GM12878 (cell line): ENCODE measurements at regions not wholly inside any gene's neighbourhood (a gene's known extent, or its start where the extent isn't known, plus 50 kb on each side); places are given as distances from the start of the nearest gene placed in this dataset.

ENCODE experiments used
- ATAC-seq: fragments of 200-7000 bp; cut with Tn5 transposase; 3 replicates; pipeline ENCODE4 v1.9.1; 2020; ENCODE audit warnings: mild to moderate bottlenecking, moderate library complexity
- BruUV-seq: library from RNA; stranded (reverse); fragments of 400-500 nt; replicated peaks from 2 replicates; lab custom pipeline; 2021; lab: Mats Ljungman, UMichigan
- CTCF ChIA-PET: fragments of 300-600 bp; sonication (Branson Sonifier 250); formaldehyde crosslinking; extraction: SDS; loops from one replicate; lab custom pipeline; 2021; ENCODE audit warnings: inconsistent platforms; lab: Yijun Ruan, JAX
- POLR2A ChIA-PET: fragments of 350-600 bp; formaldehyde crosslinking; extraction: SDS; loops from one replicate; lab custom pipeline; 2021; ENCODE audit warnings: inconsistent platforms; lab: Charles Lee
- RAD21 ChIA-PET: fragments of 300-600 bp; sonication (Branson Sonifier 250); formaldehyde crosslinking; loops from one replicate; lab custom pipeline; 2023; ENCODE audit warnings: antibody characterized with exemption; ENCODE audit not compliant: unreplicated experiment; lab: Charles Lee
- SMC1A ChIA-PET: fragments of 300-600 bp; sonication (Branson Sonifier 250); formaldehyde crosslinking; loops from one replicate; lab custom pipeline; 2023; ENCODE audit not compliant: unreplicated experiment, uncharacterized antibody; lab: Charles Lee
- DNase-seq: peaks from one replicate; pipeline ENCODE4 v3.0.0-alpha.2; 2011; ENCODE audit warnings: low read depth, low spot score
- FAIRE-seq: peaks from 3 replicates; lab custom pipeline; 2011; peaks lifted over from hg19 to GRCh38; lab: Jason Lieb, UNC
- H2AFZ ChIP-seq: 2 replicates; pipeline ENCODE4 v1.6.0; 2011; ENCODE audit warnings: low read depth, low read length, control low read depth; ENCODE audit not compliant: control insufficient read depth
- H3K27ac ChIP-seq: 2 replicates; pipeline ENCODE4 v1.5.1; 2011; ENCODE audit warnings: control low read depth; ENCODE audit not compliant: control insufficient read depth, insufficient read depth
- H3K27me3 ChIP-seq, 2 experiments: replicated peaks in 1 of 2; 2 replicates each; pipeline versions ENCODE4 v1.6.0 to v1.6.1; 2011; ENCODE audit warnings: low read length in 1 of 2; ENCODE audit not compliant: control insufficient read depth in 2 of 2, insufficient read depth in 2 of 2
- H3K36me3 ChIP-seq, 2 experiments: 2 replicates each; pipeline ENCODE4 v1.5.1; 2011; ENCODE audit warnings: low read length in 1 of 2; ENCODE audit not compliant: control insufficient read depth in 2 of 2, insufficient read depth in 2 of 2
- H3K4me1 ChIP-seq: 2 replicates; pipeline ENCODE4 v1.6.1; 2011; ENCODE audit warnings: mild to moderate bottlenecking, low read length, moderate library complexity, mixed read lengths; ENCODE audit not compliant: control insufficient read depth, insufficient read depth
- H3K4me2 ChIP-seq: 2 replicates; pipeline ENCODE4 v1.6.0; 2011; ENCODE audit warnings: control low read depth; ENCODE audit not compliant: control insufficient read depth, insufficient read depth
- H3K4me3 ChIP-seq: fragments of 200-600 bp; sonication (generic); 2 replicates; pipeline ENCODE4 v1.5.1; 2016
- H3K79me2 ChIP-seq: 2 replicates; pipeline ENCODE4 v1.6.0; 2011; ENCODE audit warnings: low read length; ENCODE audit not compliant: control insufficient read depth, insufficient read depth
- H3K9ac ChIP-seq: 2 replicates; pipeline ENCODE4 v1.8.0; 2011; ENCODE audit warnings: low read length, control low read depth, mixed read lengths; ENCODE audit not compliant: control insufficient read depth, insufficient read depth
- H3K9me3 ChIP-seq: replicated peaks from 3 replicates; pipeline ENCODE4 v1.5.1; 2011; ENCODE audit warnings: mild to moderate bottlenecking, low read length; ENCODE audit not compliant: control insufficient read depth, insufficient read depth
- H4K20me1 ChIP-seq: 2 replicates; pipeline ENCODE4 v1.6.0; 2011; ENCODE audit not compliant: control insufficient read depth, insufficient read depth
- ATF7 ChIP-seq: fragments of 450-650 bp; IDR thresholded peaks from 2 replicates; pipeline ENCODE4 v1.6.1; 2016; ENCODE audit warnings: low read depth, mild to moderate bottlenecking
- DPF2 ChIP-seq: fragments of 450-650 bp; IDR thresholded peaks from 2 replicates; pipeline ENCODE4 v1.6.1; 2017; ENCODE audit warnings: mild to moderate bottlenecking
- ETV6 ChIP-seq, 2 experiments: fragments of 450-650 bp in 1 of 2; IDR thresholded peaks in 1 of 2; conservative IDR thresholded peaks in 1 of 2; 2 replicates each; pipeline ENCODE4 v1.6.1; 2014; ENCODE audit warnings: antibody characterized with exemption in 1 of 2, borderline replicate concordance in 1 of 2, low read depth in 1 of 2, mild to moderate bottlenecking in 1 of 2, moderate library complexity in 1 of 2
- HDAC2 ChIP-seq: fragments of 200-600 bp; sonication (generic); IDR thresholded peaks from 2 replicates; pipeline ENCODE4 v1.6.1; 2017
- IKZF1 ChIP-seq: fragments of 450-650 bp; conservative IDR thresholded peaks from 2 replicates; pipeline ENCODE4 v1.6.1; 2017; ENCODE audit warnings: antibody characterized with exemption, mild to moderate bottlenecking
- MXI1 ChIP-seq: fragments of 150-350 bp; IDR thresholded peaks from 2 replicates; pipeline ENCODE4 v1.6.1; 2011; ENCODE audit warnings: low read depth, mild to moderate bottlenecking, inconsistent platforms, low read length, improper control_type of control experiment
- NR2C1 ChIP-seq: fragments of 450-650 bp; IDR thresholded peaks from 2 replicates; pipeline ENCODE4 v1.6.1; 2017; ENCODE audit warnings: antibody characterized with exemption, mild to moderate bottlenecking, moderate library complexity
- SMAD1 ChIP-seq: fragments of 450-650 bp; IDR thresholded peaks from 2 replicates; pipeline ENCODE4 v1.6.1; 2018; ENCODE audit warnings: mild to moderate bottlenecking, low read depth; ENCODE audit not compliant: partially characterized antibody
- SP1 ChIP-seq: IDR thresholded peaks from one replicate; pipeline ENCODE4 v1.6.1; 2011; ENCODE audit warnings: low read depth, low read length
- SREBF1 ChIP-seq: IDR thresholded peaks from 2 replicates; pipeline ENCODE4 v1.6.1; 2012; ENCODE audit warnings: mild to moderate bottlenecking, low read length
- ZNF274 ChIP-seq: IDR thresholded peaks from one replicate; pipeline ENCODE4 v1.8.0; 2011; ENCODE audit not compliant: insufficient read length, insufficient read depth
- WGBS: methylation state at CpG from one replicate; pipeline ENCODE4 v1.1.6; 2016; ENCODE audit warnings: low lambda C conversion rate; ENCODE audit not compliant: insufficient replicate concordance, insufficient coverage; ENCODE audit errors: missing lambda C conversion rate; 5-methylcytosine and 5-hydroxymethylcytosine counted together
- in situ Hi-C: fragments of 300-500 bp; cut with MboI; formaldehyde crosslinking; loops from 9 replicates; pipeline ENCODE4 v1.14.3; 2018; ENCODE audit warnings: mixed read lengths
- intact Hi-C: fragments of 100-400 bp; cut with micrococcal nuclease; formaldehyde crosslinking; loops from one replicate; pipeline ENCODE4 v1.14.2; 2022; ENCODE audit not compliant: unreplicated experiment
- TF ChIP-seq, protein P1 (sequence below): IDR thresholded peaks from 2 replicates; pipeline ENCODE4 v1.6.1; 2011; ENCODE audit warnings: borderline replicate concordance, low read depth, mild to moderate bottlenecking, moderate library complexity, mixed read lengths, low read length; ENCODE audit not compliant: insufficient read depth; ENCODE audit errors: extremely low read length
- TF ChIP-seq, protein P2 (sequence below): IDR thresholded peaks from 2 replicates; pipeline ENCODE4 v1.6.1; 2012; ENCODE audit warnings: low read depth, low read length, improper control_type of control experiment

DNA sequence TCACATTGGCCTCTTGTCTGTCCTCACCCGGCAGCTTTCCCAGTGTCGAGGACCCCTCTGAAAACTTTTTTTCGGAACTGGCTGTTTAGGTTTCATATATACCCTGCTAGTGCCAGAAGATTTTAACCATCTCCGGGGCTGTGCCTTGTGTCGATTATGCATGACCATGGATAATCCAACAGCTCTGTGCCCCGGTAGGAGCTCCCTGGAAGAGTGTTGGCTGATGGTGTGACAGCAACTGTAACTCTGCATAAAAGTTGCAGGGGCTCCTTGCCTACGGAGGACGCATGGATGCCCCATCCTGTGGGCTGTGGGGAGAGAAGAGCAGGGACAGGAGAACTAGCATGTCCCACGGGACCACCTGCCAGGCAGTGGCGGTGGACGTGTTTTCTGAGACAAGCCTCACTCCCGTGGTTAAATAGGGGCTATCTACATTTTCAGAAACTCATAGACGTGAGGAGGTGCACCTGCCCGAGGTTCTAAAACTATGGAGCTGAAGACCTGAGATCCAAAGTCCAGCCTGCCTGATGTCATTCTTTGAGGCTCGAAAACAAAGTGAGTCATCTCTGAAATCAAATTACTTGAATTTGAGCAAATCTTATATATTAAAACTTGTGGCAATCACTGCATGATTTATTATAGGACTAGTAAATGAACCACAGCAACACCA, 437.2 kb upstream of the HS6ST1 start:
- RAD21 ChIA-PET, result no interaction called here
- no peak overlapping the region for H3K27ac ChIP-seq
- no peaks in the 10 kb centered on the region for H3K36me3 ChIP-seq
- no peak for FAIRE-seq
- no peak for DNase-seq
- no peaks in the 10 kb centered on the region for H3K9me3 ChIP-seq
- H3K4me1 ChIP-seq, result peaks cover 12% of the 10 kb centered on the region
- no peaks in the 10 kb centered on the region for H3K79me2 ChIP-seq
- H4K20me1 ChIP-seq, result no peaks in the 10 kb centered on the region
- in situ Hi-C loops, result no loop called here
- CTCF ChIA-PET, result interaction anchor here (0.7 to 2.0 kb wide), 12 partner anchors 10 to 536 kb away, joined by 3 to 11 read pairs (median 3); no protein-coding TSS in a partner anchor
- no peak overlapping the region for H3K9ac ChIP-seq
- H3K4me3 ChIP-seq, result no peak overlapping the region
- POLR2A ChIA-PET, result no interaction called here
- peak; percentile 6; the same call in 1 of the 3 replicates for ATAC-seq
- TF ChIP-seq DPF2 (no peak), IKZF1 (no peak), ETV6 (conservative IDR thresholded peaks at IDR 0.05 in 1 of 2, IDR thresholded peaks at IDR 0.05 in 1 of 2; ENCODE audit: borderline replicate concordance in 1 of 2, low read depth in 1 of 2) (no peak), ZNF274 (no peak), SREBF1 (no peak), NR2C1 (no peak), HDAC2 (no peak), SP1 (no peak), MXI1 (no peak), ATF7 (no peak), SMAD1 (no peak)
- TF ChIP-seq, protein P1, sequence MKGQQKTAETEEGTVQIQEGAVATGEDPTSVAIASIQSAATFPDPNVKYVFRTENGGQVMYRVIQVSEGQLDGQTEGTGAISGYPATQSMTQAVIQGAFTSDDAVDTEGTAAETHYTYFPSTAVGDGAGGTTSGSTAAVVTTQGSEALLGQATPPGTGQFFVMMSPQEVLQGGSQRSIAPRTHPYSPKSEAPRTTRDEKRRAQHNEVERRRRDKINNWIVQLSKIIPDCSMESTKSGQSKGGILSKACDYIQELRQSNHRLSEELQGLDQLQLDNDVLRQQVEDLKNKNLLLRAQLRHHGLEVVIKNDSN, result no peak
- TF ChIP-seq, protein P2, sequence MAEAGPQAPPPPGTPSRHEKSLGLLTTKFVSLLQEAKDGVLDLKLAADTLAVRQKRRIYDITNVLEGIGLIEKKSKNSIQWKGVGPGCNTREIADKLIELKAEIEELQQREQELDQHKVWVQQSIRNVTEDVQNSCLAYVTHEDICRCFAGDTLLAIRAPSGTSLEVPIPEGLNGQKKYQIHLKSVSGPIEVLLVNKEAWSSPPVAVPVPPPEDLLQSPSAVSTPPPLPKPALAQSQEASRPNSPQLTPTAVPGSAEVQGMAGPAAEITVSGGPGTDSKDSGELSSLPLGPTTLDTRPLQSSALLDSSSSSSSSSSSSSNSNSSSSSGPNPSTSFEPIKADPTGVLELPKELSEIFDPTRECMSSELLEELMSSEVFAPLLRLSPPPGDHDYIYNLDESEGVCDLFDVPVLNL, result no peak
- TF ChIP-seq, all 136 proteins: peak for 0
- no peak overlapping the region for H2AFZ ChIP-seq
- H3K27me3 ChIP-seq, result no peaks in the 10 kb centered on the region
- SMC1A ChIA-PET, result interaction anchor here (0.8 kb wide), 1 partner anchor 19 kb away, joined by 3 read pairs; no protein-coding TSS in a partner anchor
- no peak overlapping the region for H3K4me2 ChIP-seq
- BruUV-seq, result no TSS peak
- WGBS, result 28% methylated on average over 15 of the region's 15 CpGs
- intact Hi-C loops, result no loop called here
